MM.1S (cell line): ENCODE measurements at regions not wholly inside any gene's neighbourhood (a gene's known extent, or its start where the extent isn't known, plus 50 kb on each side); places are given as distances from the start of the nearest gene placed in this dataset.

Experiments used
- CTCF ChIP-seq: fragments of 300-600 bp; sonication (generic); IDR thresholded peaks from 2 replicates; pipeline ENCODE4 v1.5.1; 2016; ENCODE audit warnings: antibody characterized with exemption, low read length, mixed read lengths
- EZH2phosphoT487 ChIP-seq: fragments of 300-600 bp; sonication (generic); IDR thresholded peaks from 2 replicates; pipeline ENCODE4 v1.6.1; 2018; ENCODE audit warnings: antibody characterized with exemption, low read length

DNA sequence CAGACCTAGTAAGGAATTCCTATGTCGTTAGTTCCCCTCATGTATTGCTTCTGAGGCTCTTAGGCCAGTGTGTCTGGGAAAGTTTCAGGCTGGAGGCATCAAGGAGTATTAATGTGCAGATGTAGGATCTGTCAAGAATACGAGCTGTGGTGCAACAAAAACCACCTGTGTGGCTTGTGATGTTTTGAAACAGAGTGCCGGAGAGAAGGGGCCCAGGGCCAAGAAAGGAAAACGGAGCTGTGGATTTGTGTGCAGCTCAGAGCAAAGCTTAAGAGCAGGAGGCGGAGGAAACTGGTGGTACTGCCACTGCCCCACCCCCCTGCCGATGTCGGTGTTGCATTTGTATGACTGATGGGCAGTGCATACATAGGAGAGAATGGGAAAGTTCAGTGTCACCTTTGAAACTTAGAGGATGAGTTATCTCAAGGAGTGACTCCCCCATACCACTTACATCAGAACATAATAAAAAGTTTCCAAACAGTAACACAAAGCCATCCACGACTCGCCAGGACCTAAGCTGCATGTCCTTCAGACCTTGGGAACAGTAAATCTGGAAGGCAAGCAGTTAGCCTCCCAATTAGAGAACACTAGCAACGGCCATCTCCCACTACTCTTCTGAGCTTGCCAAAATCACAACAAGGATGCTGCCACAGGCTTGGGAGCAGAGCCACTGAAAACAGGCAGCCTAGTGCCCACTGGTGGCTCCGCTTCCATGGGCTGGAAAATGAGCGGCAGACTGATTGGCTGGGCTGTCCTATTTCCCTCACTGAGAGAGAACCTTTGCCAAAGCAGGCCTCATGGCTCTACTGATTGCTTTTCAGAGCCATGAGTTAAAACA is 152.7 kb upstream of the NT5C1B start:
- TF ChIP-seq CTCF (no peak), EZH2phosphoT487 (no peak)
